Fibroblast of lung (primary cell): ENCODE measurements at regions not wholly inside any gene's neighbourhood (a gene's known extent, or its start where the extent isn't known, plus 50 kb on each side); places are given as distances from the start of the nearest gene placed in this dataset.
"Not testable (repeated sequence)": the region's sequence is repeated elsewhere in the genome, so short reads cannot be mapped to it uniquely, and the experiment has no call there.

Source experiments
- DNase-seq, 2 donors: peaks; one replicate each; pipeline versions ENCODE4 v3.0.0 to v3.0.0-alpha.2; 2010; ENCODE audit warnings: low read depth in 2 of 2
- H2AFZ ChIP-seq: 2 replicates; pipeline ENCODE4 v1.5.1; 2012; ENCODE audit warnings: low read length, control low read depth, inconsistent platforms
- H3K27ac ChIP-seq: 2 replicates; pipeline ENCODE4 v1.5.1; 2011; ENCODE audit warnings: low read length, control low read depth; ENCODE audit not compliant: insufficient read depth
- H3K27me3 ChIP-seq: 2 replicates; pipeline ENCODE4 v1.5.1; 2011; ENCODE audit warnings: mild to moderate bottlenecking, low read length; ENCODE audit not compliant: control insufficient read depth, insufficient read depth
- H3K36me3 ChIP-seq: 2 replicates; pipeline ENCODE4 v1.5.1; 2011; ENCODE audit warnings: low read length; ENCODE audit not compliant: control insufficient read depth, insufficient read depth
- H3K4me1 ChIP-seq: 2 replicates; pipeline ENCODE4 v1.5.1; 2011; ENCODE audit warnings: low read length; ENCODE audit not compliant: control insufficient read depth, insufficient read depth; ENCODE audit errors: extremely low read depth
- H3K4me2 ChIP-seq: 2 replicates; pipeline ENCODE4 v1.5.1; 2011; ENCODE audit warnings: low read length, control low read depth; ENCODE audit not compliant: insufficient read depth; ENCODE audit errors: extremely low read depth
- H3K4me3 ChIP-seq, 4 experiments: fragments of 200-600 bp in 1 of 4; sonication (generic) in 1 of 4; replicated peaks in 1 of 4; 2 replicates each; pipeline ENCODE4 v1.5.1; 2011 to 2016; ENCODE audit warnings: low read length in 4 of 4, low read depth in 3 of 4, mild to moderate bottlenecking in 3 of 4, control low read depth in 2 of 4, inconsistent platforms in 1 of 4, mixed read lengths in 1 of 4; ENCODE audit not compliant: insufficient read depth in 1 of 4; ENCODE audit errors: control extremely low read depth in 1 of 4
- H3K79me2 ChIP-seq: 2 replicates; pipeline ENCODE4 v1.5.1; 2012; ENCODE audit warnings: mild to moderate bottlenecking, low read length, inconsistent platforms; ENCODE audit not compliant: control insufficient read depth, insufficient read depth
- H3K9ac ChIP-seq: 2 replicates; pipeline ENCODE4 v1.5.1; 2011; ENCODE audit warnings: mild to moderate bottlenecking, low read length, control low read depth; ENCODE audit not compliant: insufficient read depth
- H3K9me3 ChIP-seq: 2 replicates; pipeline ENCODE4 v1.5.1; 2012; ENCODE audit warnings: low read depth, low read length; ENCODE audit not compliant: control insufficient read depth, insufficient read depth
- H4K20me1 ChIP-seq: 2 replicates; pipeline ENCODE4 v1.5.1; 2011; ENCODE audit warnings: low read length; ENCODE audit not compliant: control insufficient read depth, insufficient read depth; ENCODE audit errors: extremely low read depth
- EZH2 ChIP-seq: IDR thresholded peaks from 2 replicates; pipeline ENCODE4 v1.5.1; 2012; ENCODE audit warnings: low read length, control low read depth, mild to moderate bottlenecking; ENCODE audit errors: missing control alignments
- TF ChIP-seq, protein P1 (sequence below), 2 donors: IDR thresholded peaks in 1 of 2; conservative IDR thresholded peaks in 1 of 2; 1 replicate in 1 of 2; 2 replicates in 1 of 2; pipeline ENCODE4 v1.5.1; 2011 to 2012; ENCODE audit warnings: low read length in 2 of 2, control low read depth in 1 of 2, inconsistent platforms in 1 of 2, low read depth in 1 of 2, mild to moderate bottlenecking in 1 of 2

DNA sequence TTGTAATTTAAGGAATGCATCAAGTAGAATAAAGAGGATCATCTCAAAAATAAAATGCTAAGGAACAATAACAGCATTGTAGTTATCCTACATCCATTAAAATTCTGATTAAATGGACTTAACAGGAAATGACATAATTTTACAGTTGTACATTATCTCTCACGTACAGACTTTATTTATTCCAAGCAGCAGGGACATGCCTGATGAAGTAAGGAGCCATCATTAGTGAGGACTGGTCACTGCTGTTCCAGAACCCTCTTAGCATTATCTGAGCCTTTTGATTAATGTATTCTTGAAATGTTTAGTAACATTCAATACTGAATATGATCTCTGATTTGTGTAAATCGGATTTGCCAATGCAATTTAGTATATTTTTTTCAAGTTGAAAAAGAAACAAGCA is 516.1 kb downstream of the DACH1 start:
- H3K4me1 ChIP-seq = no peaks in the 10 kb centered on the region
- H3K79me2 ChIP-seq = no peaks in the 10 kb centered on the region
- H3K36me3 ChIP-seq = no peaks in the 10 kb centered on the region
- no peaks in the 10 kb centered on the region for H3K9me3 ChIP-seq
- no peak for TF ChIP-seq EZH2
- TF ChIP-seq, protein P1, sequence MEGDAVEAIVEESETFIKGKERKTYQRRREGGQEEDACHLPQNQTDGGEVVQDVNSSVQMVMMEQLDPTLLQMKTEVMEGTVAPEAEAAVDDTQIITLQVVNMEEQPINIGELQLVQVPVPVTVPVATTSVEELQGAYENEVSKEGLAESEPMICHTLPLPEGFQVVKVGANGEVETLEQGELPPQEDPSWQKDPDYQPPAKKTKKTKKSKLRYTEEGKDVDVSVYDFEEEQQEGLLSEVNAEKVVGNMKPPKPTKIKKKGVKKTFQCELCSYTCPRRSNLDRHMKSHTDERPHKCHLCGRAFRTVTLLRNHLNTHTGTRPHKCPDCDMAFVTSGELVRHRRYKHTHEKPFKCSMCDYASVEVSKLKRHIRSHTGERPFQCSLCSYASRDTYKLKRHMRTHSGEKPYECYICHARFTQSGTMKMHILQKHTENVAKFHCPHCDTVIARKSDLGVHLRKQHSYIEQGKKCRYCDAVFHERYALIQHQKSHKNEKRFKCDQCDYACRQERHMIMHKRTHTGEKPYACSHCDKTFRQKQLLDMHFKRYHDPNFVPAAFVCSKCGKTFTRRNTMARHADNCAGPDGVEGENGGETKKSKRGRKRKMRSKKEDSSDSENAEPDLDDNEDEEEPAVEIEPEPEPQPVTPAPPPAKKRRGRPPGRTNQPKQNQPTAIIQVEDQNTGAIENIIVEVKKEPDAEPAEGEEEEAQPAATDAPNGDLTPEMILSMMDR (conservative IDR thresholded peaks at IDR 0.05 in 1 of 2, IDR thresholded peaks at IDR 0.05 in 1 of 2; ENCODE audit: low read depth in 1 of 2, low read length in 2 of 2) = no peak
- DNase-seq = no peak
- no peak overlapping the region for H2AFZ ChIP-seq
- no peak overlapping the region for H3K27ac ChIP-seq
- no peaks in the 10 kb centered on the region for H4K20me1 ChIP-seq
- H3K9ac ChIP-seq = no peak overlapping the region
- no peaks in the 10 kb centered on the region for H3K27me3 ChIP-seq
- H3K4me3 ChIP-seq = no peak overlapping the region
- no peak overlapping the region for H3K4me2 ChIP-seq

DNA sequence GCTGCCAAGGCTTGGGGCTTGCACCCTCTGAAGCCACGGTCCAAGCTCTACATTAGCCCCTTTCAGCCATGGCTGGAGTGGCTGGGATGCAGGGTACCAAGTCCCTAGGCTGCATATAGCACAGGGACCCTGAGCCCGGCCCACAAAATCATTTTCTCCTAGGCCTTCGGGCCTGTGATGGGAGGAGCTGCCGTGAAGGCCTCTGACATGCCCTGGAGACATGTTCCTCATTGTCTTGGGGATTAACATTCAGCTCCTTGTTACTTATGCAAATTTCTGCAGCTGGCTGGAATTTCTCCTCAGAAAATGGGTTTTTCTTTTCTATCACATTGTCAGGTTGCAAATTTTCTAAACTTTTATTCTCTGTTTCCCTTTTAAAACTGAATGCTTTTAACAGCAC is 521.1 kb downstream of the DACH1 start:
- H3K4me2 ChIP-seq, H3K9ac ChIP-seq, DNase-seq, H3K9me3 ChIP-seq, H3K36me3 ChIP-seq, H3K4me3 ChIP-seq, H3K27ac ChIP-seq, H3K4me1 ChIP-seq, H3K79me2 ChIP-seq, H4K20me1 ChIP-seq, H3K27me3 ChIP-seq, H2AFZ ChIP-seq: not testable (repeated sequence)

DNA sequence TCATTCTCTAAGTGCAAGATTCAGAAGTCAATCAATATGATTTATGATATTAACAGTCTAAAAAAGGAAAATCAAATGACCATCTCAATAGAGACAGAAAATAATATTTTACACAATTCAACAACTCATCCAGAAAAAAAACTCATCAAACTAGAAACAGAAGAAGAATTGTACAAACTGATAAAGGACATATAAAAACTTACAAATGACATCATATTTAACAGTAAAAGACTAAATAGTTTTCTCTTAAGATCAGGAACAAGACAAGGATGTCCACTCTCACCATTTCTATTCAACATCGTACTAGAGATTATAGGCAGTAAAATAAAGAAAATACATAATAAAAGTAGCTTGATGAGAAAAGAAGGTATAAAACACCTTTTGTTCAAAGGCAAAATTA is 527.3 kb downstream of the DACH1 start:
- H3K4me1 ChIP-seq = no peaks in the 10 kb centered on the region
- H3K27ac ChIP-seq = no peak overlapping the region
- no peak for DNase-seq
- no peak for TF ChIP-seq EZH2
- TF ChIP-seq, protein P1 (conservative IDR thresholded peaks at IDR 0.05 in 1 of 2, IDR thresholded peaks at IDR 0.05 in 1 of 2; ENCODE audit: low read depth in 1 of 2, low read length in 2 of 2) = no peak
- no peaks in the 10 kb centered on the region for H3K27me3 ChIP-seq
- H3K9me3 ChIP-seq = no peaks in the 10 kb centered on the region
- no peaks in the 10 kb centered on the region for H3K79me2 ChIP-seq
- no peak overlapping the region for H3K9ac ChIP-seq
- H4K20me1 ChIP-seq = no peaks in the 10 kb centered on the region
- no peak overlapping the region for H3K4me3 ChIP-seq
- H2AFZ ChIP-seq = no peak overlapping the region
- H3K4me2 ChIP-seq = no peak overlapping the region
- no peaks in the 10 kb centered on the region for H3K36me3 ChIP-seq

DNA sequence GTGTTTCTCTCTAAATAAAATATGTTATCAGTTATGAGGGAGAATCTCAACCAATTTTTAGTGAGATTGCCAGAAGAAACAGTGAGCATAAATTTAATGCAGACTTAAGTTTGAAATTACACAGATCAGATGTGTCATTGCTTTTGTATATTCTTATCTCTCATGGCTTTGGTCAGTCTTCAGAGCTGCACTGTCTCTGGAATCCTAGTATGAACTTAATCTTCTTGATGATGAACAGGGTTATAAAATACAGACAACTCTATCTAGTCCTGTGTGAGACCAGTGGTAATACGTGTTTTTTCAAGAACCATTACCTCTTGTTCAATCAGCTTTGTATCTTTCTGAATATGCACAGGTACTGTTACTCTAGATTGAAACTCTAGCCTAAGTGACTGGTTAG is 528.0 kb downstream of the DACH1 start:
- Histone ChIP-seq H3K4me3 (no peak overlapping the region), H3K4me1 (no peaks in the 10 kb centered on the region), H3K36me3 (no peaks in the 10 kb centered on the region), H2AFZ (no peak overlapping the region), H3K9me3 (no peaks in the 10 kb centered on the region), H3K27ac (no peak overlapping the region), H4K20me1 (no peaks in the 10 kb centered on the region), H3K79me2 (no peaks in the 10 kb centered on the region), H3K4me2 (no peak overlapping the region), H3K27me3 (no peaks in the 10 kb centered on the region), H3K9ac (no peak overlapping the region)
- TF ChIP-seq EZH2 = no peak
- TF ChIP-seq, protein P1 (conservative IDR thresholded peaks at IDR 0.05 in 1 of 2, IDR thresholded peaks at IDR 0.05 in 1 of 2; ENCODE audit: low read depth in 1 of 2, low read length in 2 of 2) = no peak
- DNase-seq = no peak
